ELF-1 (cell line): ENCODE measurements at regions not wholly inside any gene's neighbourhood (a gene's known extent, or its start where the extent isn't known, plus 50 kb on each side); places are given as distances from the start of the nearest gene placed in this dataset.
"Not testable (repeated sequence)": the region's sequence is repeated elsewhere in the genome, so short reads cannot be mapped to it uniquely, and the experiment has no call there.

Experiments
- DNase-seq: peaks from one replicate; pipeline ENCODE4 v3.0.0-alpha.2; 2016; ENCODE audit warnings: low read depth, low spot score

- no peak for DNase-seq
Measured at GRCh38 chr3:86794361-86795065, 196.4 kb downstream of the VGLL3 start.

- DNase-seq, result no peak
Measured at GRCh38 chr3:86793786-86794185, 197.2 kb downstream of the VGLL3 start.

- DNase-seq, result no peak
Measured at GRCh38 chr3:86792316-86792715, 198.6 kb downstream of the VGLL3 start.

GRCh38 chr3:86790884-86791549 lies 199.9 kb downstream of the VGLL3 start:
- DNase-seq, result no peak

- no peak for DNase-seq
Measured at GRCh38 chr3:86788371-86788770, 202.6 kb downstream of the VGLL3 start.

GRCh38 chr3:86787091-86787490 lies 203.9 kb downstream of the VGLL3 start:
- no peak for DNase-seq

GRCh38 chr3:86785386-86785785 lies 205.6 kb downstream of the VGLL3 start:
- DNase-seq, result no peak

- DNase-seq, result no peak
Measured at GRCh38 chr3:86782866-86783265, 208.1 kb downstream of the VGLL3 start.

- no peak for DNase-seq
Measured at GRCh38 chr3:86782286-86782685, 208.7 kb downstream of the VGLL3 start.

- DNase-seq, result no peak
Measured at GRCh38 chr3:86774082-86774691, 216.8 kb downstream of the VGLL3 start.

GRCh38 chr3:86772699-86773098 lies 218.2 kb downstream of the VGLL3 start:
- DNase-seq, result no peak

- peak; percentile 9 for DNase-seq
Measured at GRCh38 chr3:86771741-86772512, 219.0 kb downstream of the VGLL3 start.

GRCh38 chr3:86766331-86766730 lies 224.6 kb downstream of the VGLL3 start:
- no peak for DNase-seq

- DNase-seq, result not testable (repeated sequence)
Measured at GRCh38 chr3:86757322-86758179, 233.4 kb downstream of the VGLL3 start.

GRCh38 chr3:86748015-86748414 lies 242.9 kb downstream of the VGLL3 start:
- no peak for DNase-seq

GRCh38 chr3:86744051-86744450 lies 246.9 kb downstream of the VGLL3 start:
- no peak for DNase-seq

- DNase-seq, result no peak
Measured at GRCh38 chr3:86743233-86743632, 247.7 kb downstream of the VGLL3 start.

GRCh38 chr3:86740751-86741150 lies 250.2 kb downstream of the VGLL3 start:
- DNase-seq, result no peak

- no peak for DNase-seq
Measured at GRCh38 chr3:86739244-86739643, 251.7 kb downstream of the VGLL3 start.

- DNase-seq, result no peak
Measured at GRCh38 chr3:86738684-86739083, 252.3 kb downstream of the VGLL3 start.

- no peak for DNase-seq
Measured at GRCh38 chr3:86737517-86737916, 253.4 kb downstream of the VGLL3 start.
